HFF-Myc (cell line): ENCODE measurements at regions not wholly inside any gene's neighbourhood (a gene's known extent, or its start where the extent isn't known, plus 50 kb on each side); places are given as distances from the start of the nearest gene placed in this dataset.

Experiments used
- DNase-seq: peaks from one replicate; pipeline ENCODE4 v3.0.0-alpha.2; 2011; ENCODE audit warnings: low read depth; ENCODE audit errors: extremely low read depth
- H3K4me3 ChIP-seq: replicated peaks from 2 replicates; pipeline ENCODE4 v1.5.1; 2011; ENCODE audit warnings: low read depth, mild to moderate bottlenecking, control low read depth, low read length
- TF ChIP-seq, protein P1 (sequence below): IDR thresholded peaks from 2 replicates; pipeline ENCODE4 v1.5.1; 2012; ENCODE audit warnings: mild to moderate bottlenecking, low read depth, low read length, control low read depth; ENCODE audit errors: missing control alignments

DNA sequence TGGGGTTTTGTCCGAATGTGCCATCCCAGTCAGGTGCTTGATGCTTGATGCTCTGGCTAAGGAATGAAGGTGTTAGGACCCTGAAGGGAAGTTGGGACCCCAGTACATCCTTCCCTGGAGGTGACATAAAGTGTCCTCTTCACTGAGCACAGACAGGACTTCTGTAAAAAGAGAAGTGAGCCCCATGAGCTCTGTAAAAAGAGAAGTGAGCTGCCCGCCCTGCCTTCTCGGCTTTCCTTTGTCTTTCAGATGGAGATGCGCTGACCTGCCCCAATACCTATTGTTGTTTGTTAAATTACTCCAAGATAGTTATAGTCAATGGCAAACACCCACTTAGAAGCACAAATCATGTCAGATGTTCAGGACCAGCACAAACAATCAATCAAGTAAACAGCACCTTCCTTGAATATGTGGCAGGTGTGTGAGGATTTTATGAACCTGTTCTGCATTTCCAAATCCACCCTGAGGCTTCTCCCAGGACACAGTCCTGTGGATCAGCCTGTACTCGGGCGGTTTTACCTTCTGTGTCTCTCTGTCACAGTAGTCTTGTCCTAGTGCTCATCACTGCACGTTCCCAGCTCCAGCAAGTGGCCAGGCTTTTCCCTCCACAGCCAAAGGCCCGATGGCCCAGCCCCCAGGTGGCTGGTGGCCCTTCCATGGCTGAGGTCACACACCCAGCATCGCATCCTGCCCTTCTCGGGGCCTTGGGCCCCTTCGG lies 191.4 kb downstream of the MTRR start:
- TF ChIP-seq, protein P1, sequence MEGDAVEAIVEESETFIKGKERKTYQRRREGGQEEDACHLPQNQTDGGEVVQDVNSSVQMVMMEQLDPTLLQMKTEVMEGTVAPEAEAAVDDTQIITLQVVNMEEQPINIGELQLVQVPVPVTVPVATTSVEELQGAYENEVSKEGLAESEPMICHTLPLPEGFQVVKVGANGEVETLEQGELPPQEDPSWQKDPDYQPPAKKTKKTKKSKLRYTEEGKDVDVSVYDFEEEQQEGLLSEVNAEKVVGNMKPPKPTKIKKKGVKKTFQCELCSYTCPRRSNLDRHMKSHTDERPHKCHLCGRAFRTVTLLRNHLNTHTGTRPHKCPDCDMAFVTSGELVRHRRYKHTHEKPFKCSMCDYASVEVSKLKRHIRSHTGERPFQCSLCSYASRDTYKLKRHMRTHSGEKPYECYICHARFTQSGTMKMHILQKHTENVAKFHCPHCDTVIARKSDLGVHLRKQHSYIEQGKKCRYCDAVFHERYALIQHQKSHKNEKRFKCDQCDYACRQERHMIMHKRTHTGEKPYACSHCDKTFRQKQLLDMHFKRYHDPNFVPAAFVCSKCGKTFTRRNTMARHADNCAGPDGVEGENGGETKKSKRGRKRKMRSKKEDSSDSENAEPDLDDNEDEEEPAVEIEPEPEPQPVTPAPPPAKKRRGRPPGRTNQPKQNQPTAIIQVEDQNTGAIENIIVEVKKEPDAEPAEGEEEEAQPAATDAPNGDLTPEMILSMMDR: no peak
- DNase-seq: no peak
- H3K4me3 ChIP-seq: no peak overlapping the region

DNA sequence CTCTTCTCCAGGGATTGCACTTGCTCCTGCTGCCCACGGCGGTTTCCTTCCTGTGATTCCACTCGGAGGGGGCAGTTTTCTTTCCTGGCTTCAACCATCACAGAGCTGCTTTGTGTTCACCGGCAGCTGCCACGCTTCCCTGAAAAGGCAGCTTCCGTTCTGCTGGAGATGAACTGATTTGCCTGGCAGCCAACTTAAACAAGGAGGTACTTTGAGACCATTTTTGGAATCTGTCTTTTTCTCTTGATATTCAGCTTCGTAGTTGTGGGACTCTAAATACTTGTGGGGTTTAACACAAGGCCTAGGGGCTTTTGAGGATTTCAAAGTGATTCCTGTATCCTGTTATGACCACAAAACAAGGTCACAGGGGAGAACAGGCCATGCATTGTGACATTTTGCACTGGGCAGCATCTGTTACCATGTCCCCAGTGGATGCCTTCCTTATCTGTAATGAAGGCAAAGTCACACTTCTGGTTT lies 192.0 kb downstream of the MTRR start:
- H3K4me3 ChIP-seq: no peak overlapping the region
- no peak for DNase-seq
- TF ChIP-seq, protein P1: no peak

DNA sequence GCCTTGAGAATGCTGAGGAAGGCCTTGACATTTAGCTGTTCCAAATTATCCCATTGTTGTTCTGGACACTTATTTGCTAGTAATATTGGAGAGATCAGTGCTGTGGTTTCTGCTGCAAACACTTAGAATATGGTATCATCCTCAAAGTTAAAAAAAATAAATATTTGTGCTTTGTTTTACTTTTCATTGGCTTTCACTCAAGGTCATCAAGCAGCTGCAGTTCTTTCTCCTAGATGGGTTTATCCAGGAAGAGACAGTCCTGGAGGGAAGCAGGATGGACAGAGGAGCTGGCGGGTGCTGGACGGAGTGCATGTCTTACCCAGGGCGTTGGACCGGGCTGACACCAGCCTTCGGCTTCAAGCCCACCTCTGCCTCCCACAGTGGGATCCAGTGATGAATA lies 193.6 kb downstream of the MTRR start:
- no peak for DNase-seq
- TF ChIP-seq, protein P1: no peak
- no peak overlapping the region for H3K4me3 ChIP-seq

DNA sequence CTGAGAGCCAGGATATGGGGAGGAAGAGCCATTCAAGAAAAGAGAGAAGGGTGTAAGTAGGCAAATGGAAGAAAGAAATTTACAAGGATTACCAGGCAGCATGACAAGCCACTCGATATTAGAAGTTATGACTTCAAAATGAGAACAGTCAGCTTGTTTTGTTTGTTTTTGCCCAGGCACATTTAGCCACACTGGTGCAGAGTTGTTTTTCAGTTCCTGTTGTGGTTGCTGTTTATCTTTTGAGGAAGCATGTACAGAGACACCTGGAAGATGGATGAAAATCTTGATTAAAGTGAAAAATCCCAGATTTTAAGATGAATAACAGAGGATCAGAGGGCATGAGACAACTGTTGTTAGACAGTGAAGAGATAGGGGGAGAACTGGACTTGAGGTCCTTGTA lies 199.1 kb downstream of the MTRR start:
- DNase-seq: no peak
- H3K4me3 ChIP-seq: no peak overlapping the region
- TF ChIP-seq, protein P1: no peak

DNA sequence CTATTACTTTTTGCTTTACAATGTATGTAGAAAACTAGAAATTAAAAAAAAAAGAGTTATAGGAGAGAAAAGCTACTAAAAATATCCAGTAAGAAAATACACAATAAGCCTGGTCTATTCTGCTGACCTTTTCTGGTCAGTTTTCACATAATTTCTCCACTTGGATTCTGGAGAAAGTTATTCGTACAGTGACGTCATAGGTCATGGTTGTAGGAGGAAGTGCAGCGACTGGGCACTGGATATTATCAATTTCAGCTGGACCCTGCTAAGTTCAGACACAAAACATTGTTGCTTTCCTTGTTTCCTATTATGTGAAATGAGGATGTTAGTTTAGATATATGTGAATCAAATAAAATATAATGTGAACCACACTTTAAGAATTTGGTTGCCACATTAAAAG lies 201.2 kb downstream of the MTRR start:
- H3K4me3 ChIP-seq: no peak overlapping the region
- no peak for DNase-seq
- TF ChIP-seq, protein P1: no peak

DNA sequence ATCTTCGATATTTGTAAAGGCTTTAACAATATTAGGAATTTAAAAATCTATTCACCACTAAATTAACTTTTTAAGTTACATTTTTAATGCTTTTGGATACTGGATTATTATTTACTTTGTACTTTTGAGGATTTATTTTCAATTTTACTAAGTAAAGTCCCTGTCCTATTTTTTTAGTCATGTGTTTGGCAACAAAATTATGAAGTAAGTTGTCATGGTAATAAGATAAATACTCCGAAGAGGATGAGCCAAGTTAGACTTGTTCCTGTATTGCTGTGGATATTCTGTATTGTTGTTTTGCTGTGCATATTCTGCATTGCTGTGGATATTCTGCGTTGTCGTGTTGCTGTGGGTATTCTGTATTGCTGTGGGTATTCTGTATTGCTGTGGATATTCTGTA lies 210.1 kb downstream of the MTRR start:
- TF ChIP-seq, protein P1: no peak
- no peak overlapping the region for H3K4me3 ChIP-seq
- no peak for DNase-seq

DNA sequence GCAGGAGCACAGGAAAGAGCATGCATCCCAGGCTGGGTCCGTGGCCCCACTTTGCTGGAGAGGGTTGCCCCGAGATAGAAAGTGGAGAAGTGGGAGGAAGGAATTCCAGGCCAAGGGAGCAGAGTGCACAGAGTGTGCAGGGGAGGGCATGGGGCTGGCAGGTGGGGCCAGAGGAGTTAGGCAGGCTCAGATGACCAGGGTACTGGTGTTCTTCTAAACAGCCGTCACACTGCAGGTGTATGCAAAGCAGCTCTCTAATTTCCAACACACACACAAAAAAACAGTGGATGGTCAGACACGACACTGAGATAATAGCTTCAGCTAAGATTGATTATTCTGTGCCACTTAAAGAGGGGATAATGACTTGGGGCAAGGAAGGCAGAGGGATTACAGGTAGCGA lies 212.2 kb downstream of the MTRR start:
- DNase-seq: no peak
- no peak overlapping the region for H3K4me3 ChIP-seq
- TF ChIP-seq, protein P1: no peak
